HG03460 (cell line): ENCODE measurements at regions not wholly inside any gene's neighbourhood (a gene's known extent, or its start where the extent isn't known, plus 50 kb on each side); places are given as distances from the start of the nearest gene placed in this dataset.
"Not testable (repeated sequence)": the region's sequence is repeated elsewhere in the genome, so short reads cannot be mapped to it uniquely, and the experiment has no call there.

ENCODE experiments used
- ATAC-seq: cut with Tn5 transposase; IDR thresholded peaks from one replicate; pipeline ENCODE4 v1.9.1; 2021; ENCODE audit not compliant: unreplicated experiment

DNA sequence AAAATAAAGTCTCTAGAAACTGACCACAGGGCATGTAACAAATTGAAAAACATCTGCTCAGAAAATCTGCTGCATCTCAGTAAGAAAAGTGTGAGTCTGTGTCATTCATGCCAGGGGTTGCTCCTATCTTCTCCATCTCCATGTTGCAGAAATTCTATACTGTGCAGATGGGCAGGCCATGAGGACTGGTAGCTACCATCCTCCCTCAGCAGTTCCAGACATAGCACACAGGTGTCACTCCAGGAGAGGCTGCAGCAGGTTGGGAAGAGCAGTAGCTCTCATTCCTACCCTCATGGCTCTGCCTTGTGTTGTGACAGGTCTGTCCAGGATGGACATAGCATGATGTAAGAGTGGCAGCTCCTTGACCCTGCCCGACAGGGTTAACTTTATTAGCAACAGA, 173.4 kb downstream of the NDUFS4 start:
- no peak for ATAC-seq

DNA sequence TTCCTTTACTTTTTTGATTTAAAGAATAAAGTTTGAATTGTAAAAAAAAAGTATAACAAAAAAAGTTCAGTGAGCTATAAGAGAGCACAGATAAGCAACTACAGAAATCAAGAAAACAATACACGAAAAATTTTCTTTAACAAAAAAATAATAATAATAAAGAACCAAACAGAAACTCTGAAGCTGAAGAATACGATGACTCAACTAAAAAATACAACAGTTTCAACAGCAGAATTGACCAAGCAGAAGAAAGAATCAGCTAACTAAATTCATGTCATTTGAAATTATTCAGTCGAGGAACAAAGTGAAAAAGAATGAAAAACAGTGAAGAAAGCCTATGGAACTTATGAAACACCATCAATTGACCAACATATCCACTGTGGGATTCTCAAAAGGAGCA, 177.7 kb downstream of the NDUFS4 start:
- no peak for ATAC-seq

DNA sequence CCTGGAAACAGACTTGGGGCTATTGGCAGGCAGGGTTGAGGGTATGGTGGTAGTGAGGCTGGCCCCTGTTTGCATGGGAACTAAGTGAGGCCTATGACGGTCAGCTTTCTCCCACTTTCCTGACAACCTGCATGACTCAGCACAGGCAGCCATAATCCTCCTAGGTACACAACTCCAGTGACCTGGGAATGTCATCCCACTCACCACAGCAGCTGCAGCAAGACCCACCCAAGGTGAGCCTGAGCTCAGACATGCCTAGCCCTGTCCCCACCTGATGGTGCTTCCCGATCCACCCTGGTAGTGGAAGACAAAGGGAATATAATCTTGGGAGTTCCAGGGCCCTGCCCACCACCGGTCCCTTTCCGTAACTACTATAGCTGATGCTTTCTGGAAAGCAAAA, 178.7 kb downstream of the NDUFS4 start:
- ATAC-seq, result no peak

DNA sequence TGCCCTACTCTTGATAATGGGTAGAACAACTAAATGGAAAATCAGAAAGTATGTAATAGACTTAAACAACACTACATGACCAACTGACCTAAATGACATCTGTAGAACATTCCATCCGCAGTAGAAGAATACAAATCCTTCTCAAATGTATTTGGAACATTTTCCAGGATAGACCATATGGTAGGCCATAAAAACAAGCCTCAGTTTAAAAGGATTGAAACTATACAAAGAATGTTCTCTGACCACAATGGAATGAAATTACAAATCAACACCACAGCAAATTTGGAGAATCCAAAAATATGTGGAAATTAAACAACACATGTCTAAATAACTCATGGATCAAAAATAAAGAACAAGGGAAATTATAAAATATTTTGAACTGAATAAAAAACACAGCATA, 189.2 kb downstream of the NDUFS4 start:
- no peak for ATAC-seq

DNA sequence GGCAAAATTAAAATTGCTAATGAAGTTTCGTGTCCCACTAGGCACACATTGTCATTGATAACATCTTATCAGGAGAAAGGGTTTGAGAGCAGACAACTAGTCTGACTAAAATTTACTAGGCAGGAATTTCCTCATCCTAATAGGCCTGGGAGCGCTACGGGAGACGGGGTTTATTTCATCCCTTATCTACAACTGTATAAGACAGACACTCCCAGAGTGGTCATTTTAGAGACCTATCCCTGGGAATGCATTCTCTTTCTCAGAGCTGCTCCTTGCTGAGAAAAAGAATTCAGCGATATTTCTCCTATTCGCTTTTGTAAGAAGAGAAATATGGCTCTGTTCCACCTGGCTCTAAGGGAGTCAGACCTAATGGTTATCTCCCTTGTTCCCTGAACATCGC, 191.8 kb downstream of the NDUFS4 start:
- ATAC-seq, result not testable (repeated sequence)

DNA sequence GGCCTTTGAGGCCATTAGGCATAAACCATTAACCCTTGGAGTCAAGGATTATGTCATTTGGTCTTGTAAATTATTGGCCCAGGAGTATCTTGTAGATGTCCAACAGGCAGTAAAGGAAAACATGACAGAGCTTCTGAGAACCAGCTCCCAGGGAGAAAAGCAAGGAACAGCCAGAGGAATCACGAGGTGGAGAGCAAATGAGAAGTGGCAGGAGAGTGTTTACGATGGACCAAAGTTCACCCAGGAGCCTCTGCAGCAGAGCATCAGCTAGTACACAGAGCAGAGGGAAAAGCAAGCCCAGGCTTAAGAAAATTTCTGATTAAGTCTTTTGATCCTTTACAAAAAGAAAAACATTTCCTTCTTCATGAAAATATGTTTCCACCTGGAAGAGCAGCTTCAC, 206.2 kb downstream of the NDUFS4 start:
- no peak for ATAC-seq

DNA sequence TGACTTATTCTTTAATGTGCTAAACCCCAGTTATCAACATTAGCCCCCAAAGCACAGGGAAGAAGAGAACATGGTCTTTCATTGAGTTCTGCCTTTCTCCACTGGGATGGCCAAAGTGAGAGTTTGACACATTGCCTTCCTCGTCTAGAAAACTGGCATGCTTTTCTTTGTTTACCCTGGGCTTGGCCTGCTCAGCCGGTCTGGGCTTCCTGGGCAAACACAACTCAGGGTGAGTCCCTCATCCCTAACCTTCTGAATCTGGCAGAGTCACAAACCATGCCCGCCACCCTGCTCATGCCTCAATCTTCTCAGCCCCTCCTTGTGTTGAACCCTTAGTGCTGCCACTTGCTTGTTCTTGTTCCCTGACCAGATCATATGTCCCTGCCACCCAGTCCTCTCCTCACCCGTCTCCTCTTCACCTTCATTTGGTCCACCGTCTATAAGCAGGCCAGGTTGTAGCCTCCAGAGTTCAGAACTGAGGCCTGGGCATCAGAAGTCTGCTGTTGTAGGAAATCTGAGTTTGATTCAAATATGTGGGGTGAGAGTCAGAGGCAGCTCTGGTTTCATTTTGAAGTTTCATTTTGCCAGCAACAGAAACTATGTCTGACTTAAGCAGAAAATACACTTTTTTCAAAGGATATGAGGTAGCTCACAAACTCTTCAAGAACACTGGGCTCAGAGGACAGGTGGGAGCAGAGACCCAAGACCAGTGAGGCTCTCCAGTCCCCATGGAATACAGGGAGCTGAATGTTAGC, 217.6 kb downstream of the NDUFS4 start:
- no peak for ATAC-seq

DNA sequence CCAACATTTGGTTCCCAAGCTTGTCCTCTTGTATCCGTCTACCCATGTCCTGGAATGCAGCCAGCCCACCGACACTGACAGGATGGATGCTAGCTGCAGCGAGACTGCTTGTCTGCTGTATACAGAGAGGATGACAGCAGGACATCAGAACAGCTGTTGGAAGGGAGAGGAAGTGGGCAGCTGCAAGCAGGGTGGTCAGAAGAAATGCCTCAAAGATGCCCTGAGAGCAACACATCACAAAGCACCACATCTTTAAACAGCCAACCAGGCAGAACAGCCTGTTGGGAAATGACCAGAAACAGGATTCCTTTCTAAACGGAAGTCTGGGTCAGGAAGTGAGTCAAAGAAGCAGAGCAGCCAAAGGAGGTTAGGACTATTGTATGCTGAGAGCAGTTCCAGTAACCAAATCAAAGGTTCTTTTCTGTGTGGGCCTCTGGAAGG, 219.1 kb downstream of the NDUFS4 start:
- no peak for ATAC-seq

DNA sequence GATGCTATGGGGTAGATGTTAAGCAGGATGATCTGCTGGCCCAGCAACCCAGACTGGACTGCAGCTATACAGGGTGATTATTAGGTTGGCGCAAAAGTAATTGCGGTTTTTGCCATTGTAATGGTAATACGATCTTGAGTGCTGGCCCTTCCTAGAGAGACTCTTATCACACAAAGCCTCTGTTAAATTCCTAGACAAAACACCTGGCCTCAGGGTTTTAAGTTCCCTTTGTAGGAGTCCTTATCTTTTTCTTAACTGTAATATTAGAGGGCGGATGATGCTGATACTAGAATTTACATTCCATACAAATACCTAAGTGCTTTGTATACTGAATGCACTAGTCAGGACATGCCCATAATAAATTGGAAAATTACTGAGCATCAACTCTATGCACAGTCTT, 222.2 kb downstream of the NDUFS4 start:
- ATAC-seq, result no peak

DNA sequence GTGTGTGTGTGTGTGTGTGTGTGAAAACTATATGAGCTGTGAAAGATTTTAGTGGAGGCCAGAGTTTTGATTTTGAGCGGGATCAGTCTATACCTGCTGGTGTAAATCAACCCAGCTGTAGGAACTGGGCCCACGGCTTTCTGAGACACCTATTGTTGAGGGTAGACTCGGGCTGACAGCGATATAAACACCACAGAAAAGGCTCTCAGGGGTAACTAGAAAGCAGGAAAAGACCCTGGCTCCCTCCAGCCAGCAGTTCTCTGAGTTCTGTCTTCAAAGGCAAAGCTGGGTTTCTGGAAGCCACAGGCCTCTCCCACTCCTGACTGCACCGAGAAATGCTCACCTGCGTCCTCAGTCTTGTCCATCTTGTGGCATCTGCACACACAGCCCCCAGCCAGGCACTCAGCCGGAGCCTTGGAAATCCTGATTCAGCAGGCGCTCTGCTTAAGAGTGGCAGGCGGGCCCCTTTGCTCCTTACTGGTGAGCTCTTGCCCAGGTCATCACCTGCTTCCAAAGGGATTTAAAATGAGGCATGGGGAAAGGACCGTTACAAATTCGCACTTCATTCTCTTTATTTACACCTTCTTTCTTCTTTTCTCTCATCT, 223.3 kb downstream of the NDUFS4 start:
- no peak for ATAC-seq

DNA sequence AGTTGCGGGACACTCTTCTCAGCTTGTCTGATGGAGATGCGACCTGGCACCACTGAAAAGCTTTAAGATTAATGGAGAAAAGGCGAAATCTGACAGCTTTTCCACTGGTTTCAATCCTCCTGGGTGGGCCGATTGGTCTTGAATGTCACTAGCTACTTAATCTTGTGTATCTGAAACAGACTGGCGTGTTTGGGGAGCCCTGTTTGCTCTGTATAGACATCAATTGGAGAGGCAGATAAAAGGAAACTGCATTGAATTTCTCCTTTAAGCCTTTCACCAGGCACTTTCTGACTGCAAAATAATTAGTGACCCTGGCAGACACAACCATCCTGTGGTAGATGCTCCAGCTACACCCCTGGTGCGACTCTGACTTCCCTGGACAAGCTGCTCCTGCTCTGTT, 224.2 kb downstream of the NDUFS4 start:
- ATAC-seq, result no peak

DNA sequence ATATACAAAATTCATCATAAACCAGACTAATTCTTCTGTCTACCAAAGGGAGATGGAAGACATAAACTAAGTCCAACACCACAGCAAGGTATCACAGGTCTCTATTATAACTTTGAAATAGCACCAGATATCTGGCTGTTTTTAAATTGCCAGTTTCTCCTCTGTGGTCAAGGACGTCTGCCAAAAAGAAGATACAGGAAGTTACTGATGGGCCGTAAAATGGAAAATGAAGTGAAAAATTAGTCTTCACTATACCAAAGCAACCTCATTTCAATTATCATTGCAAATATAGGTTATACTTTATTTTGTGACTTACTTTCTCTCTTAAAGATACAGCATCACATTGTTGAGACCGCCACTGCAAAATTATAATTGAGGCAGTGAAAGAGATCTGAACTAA, 225.5 kb downstream of the NDUFS4 start:
- no peak for ATAC-seq

DNA sequence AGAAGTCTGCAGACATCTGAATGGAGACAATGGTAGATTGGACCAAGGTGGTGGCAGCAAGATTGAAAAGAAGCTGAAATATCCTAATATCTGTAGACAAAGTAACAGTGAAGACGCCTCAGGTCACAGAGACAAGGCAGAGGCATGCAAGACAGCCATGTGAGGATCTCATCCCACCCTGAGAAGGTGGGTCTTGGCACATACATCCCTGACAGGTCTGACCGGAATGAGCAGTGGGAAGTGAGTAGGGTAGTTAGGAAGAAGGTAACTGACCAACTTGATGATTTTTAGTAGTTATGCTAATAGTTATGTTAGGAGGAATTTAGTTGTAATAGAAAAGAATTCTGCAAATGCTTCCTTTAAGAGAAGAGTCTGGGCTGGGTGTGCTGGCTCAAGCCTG, 229.6 kb downstream of the NDUFS4 start:
- ATAC-seq, result no peak

DNA sequence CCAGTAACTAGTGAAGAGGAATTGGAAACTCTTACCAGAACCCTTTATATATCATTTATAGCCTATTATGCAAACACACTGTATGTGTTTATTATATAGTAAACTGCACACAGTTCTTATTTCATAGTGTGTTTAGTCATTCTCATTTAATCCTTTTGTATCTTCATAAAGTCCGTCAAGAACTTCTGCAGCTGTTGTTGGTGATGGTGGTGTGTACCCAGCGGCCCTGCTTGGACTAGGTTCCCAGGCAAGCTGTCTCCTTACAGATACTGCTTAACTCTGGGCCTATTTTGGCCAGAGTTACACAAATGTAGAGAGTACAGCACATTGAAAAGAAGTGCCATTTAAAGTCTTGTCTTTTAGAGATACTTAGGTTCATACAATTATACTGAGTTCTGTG, 231.9 kb downstream of the NDUFS4 start:
- ATAC-seq, result no peak

DNA sequence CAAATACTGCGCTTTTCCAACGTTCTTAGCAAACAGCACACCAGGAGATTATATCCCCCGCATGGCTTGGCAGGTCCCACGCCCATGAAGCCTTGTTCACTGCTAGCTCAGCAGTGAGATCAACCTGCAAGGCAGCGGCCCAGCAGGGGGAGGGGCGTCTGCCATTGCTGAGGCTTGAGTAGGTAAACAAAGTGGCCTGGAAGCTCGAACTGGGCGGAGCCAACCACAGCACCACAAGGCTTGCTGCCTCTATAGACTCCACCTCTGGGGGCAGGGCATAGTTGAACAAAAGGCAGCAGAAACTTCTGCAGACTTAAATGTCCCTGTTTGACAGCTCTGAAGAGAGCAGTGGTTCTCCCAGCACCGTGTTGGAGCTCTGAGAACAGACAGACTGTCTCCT, 239.2 kb downstream of the NDUFS4 start:
- not testable (repeated sequence) for ATAC-seq

DNA sequence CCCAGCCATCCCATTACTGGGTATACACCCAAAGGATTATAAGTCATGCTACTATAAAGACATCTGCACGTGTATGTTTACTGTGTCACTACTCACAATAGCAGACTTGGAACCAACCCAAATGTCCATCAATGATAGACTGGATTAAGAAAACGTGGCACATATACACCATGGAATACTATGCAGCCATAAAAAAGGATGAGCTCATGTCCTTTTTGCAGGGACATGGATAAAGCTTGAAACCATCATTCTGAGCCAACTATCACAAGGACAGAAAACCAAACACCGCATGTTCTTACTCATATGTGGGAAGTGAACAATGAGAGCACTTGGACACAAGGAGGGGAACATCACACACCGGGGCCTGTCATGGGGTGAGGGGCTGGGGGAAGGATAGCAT, 248.0 kb downstream of the NDUFS4 start:
- ATAC-seq, result not testable (repeated sequence)

DNA sequence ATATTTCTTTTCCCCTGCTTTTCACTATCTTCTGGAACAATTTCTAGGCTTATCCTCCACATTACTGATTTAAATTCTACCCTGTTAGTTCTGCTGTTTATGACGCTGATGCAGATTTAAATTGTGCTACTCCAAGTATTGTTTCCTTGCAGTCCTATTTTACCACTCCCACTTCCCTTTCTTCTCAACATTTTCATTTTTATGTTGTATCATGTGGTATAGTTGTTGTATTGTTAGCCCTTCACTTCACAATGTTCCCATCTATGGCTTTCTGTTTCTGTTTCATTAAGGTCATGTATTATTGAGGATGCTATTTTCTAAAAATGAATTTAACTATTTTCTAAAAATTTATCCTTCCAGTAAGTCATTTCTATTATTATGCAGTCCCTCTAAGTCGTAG, 254.4 kb downstream of the NDUFS4 start:
- no peak for ATAC-seq

DNA sequence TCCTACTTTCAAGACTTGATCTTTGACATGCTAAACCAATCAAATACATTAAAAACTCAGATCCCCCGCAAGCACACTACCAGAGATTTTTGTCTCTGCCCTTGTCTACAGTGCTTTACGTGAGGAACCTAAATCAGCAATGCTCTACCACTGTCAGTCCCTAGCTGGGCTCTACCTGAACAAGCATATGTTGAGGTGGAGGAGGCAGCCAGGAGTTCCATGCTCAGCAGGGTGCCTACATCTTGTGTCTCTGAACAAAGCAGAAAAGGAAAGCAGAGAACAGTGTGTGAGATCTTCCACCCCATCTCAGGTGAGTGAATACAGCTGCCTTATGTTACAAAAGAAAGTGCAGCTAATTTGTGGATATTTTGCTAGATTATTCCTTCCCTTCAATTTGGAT, 255.0 kb downstream of the NDUFS4 start:
- no peak for ATAC-seq

DNA sequence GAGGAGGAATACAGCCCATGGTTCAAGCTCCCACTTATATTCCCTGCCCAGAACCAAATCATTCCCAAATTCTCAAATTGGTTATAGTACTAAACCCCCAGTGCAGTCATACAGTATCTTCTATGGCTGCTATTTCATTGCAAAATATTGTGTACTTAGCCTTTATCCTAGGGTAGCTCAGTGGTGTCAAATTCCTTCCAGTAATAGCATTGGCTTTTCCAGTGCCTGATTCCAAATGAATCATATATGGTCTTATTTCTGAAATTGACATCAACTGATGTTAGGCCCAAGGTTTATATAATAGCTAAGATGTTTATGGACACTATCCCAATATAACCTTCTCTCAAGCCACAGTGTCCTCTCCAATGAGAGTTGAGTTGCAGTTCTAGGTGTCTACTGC, 256.7 kb downstream of the NDUFS4 start:
- no peak for ATAC-seq

DNA sequence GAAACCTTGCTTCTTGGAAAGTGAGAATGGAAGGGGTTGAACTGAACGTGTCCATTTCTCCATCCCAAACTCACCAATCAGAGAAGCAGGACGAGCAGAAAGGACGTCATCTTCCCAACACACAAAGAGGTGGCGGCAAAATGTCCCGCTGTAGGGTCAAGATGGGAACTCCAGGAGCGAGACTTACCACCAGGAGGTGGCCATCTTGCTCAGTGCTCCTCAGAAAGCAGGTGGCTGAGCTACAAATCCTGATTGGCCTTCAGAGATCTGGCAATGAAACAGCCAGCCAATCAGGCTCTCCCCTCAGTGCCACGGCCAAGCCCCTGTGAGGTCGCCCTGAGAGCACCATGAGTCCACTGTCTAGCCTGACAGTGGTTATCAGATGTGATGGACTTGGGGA, 259.0 kb downstream of the NDUFS4 start:
- ATAC-seq, result no peak

DNA sequence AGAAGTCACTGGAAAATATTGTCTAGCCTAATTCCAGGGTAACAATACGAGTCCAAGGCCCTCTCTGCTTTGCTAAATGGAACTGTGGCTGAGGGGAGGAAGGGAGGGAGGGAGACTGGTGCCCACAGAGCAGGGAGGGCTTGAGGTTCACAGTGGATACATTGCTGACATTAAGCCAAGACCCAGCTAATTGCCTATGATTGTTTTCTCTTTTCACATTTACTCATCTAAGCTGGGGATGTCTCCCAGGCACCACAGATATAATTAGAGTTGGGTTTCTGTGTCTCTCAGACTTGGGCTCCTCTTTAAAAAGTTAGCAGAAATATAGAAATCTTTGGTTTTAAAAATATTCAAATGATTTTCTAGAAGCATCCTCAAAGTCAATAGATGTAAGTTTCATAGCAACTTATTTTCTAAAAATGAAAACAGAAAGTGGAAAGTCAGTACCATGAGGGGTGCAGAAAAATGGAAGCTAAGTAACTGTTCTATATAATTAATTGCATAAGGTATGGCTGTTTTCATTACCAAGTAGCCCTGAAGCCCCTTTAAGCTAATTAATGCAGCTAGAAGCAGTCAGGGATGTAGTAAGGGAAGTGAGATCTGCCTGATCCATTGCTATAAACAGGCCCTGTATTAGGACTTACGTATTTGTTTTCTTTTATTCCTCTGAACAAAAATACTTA, 259.8 kb downstream of the NDUFS4 start:
- peak; percentile 47 for ATAC-seq

DNA sequence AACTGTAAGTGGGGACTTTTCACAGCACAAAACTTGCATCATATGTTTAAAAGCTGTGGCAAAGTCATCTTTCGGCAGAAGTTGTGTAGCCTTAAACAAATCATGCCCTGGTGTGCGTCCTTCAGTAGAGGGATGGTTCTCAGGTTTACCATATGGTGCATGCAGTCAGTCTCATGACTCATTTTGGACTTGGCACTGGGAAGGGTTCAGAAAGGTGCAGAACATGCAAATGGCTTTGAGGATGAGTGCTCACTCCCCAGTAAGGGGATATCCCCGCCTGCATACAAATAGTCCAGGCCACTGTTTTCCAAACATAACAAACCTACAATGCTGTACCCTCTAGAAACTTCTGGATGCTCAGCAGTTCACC, 260.3 kb downstream of the NDUFS4 start:
- ATAC-seq, result peak; percentile 86
